ENCODE measurements at regions not wholly inside any gene's neighbourhood (a gene's known extent, or its start where the extent isn't known, plus 50 kb on each side); places are given as distances from the start of the nearest gene placed in this dataset.

- no peak overlapping the region for H3K4me2 ChIP-seq (ENCODE audit: control insufficient read depth, extremely low read depth, insufficient read depth, low read depth, low read length)
- dilution Hi-C loops (cut with MboI; ENCODE audit: extremely low pct_ligation_motif_present, low sequenced_read_pairs), result no loop called here
Measured at GRCh38 chr9:30774326-30774725, 1610.1 kb upstream of the ACO1 start.

GRCh38 chr9:30775236-30775635, 1609.2 kb upstream of the ACO1 start:
- Histone ChIP-seq H3K9me3 (ENCODE audit: control insufficient read depth, low read depth, low read length) (no peaks in the 10 kb centered on the region), H3K4me1 (ENCODE audit: control insufficient read depth, extremely low read depth, insufficient read depth, low read length) (no peaks in the 10 kb centered on the region), H2AFZ (ENCODE audit: control insufficient read depth, low read length) (no peak overlapping the region), H3K4me2 (ENCODE audit: control insufficient read depth, extremely low read depth, insufficient read depth, low read depth, low read length) (no peak overlapping the region), H3K9me1 (ENCODE audit: control insufficient read depth, extremely low read depth, insufficient read depth, low read length) (no peaks in the 10 kb centered on the region), H3K27me3 (ENCODE audit: control insufficient read depth, extremely low read depth, insufficient read depth, low read length) (no peaks in the 10 kb centered on the region), H3K4me3 (ENCODE audit: control insufficient read depth in 2 of 3, extremely low read depth in 1 of 3, insufficient read depth in 2 of 3, low read depth in 1 of 3, low read length in 3 of 3) (no peak overlapping the region), H4K20me1 (ENCODE audit: control insufficient read depth, extremely low read depth, insufficient read depth, low read length) (no peaks in the 10 kb centered on the region), H3K79me2 (ENCODE audit: control insufficient read depth, insufficient read depth, low read length) (no peaks in the 10 kb centered on the region), H3K36me3 (ENCODE audit: control insufficient read depth in 2 of 2, extremely low read depth in 1 of 2, insufficient read depth in 2 of 2, low read length in 2 of 2) (no peaks in the 10 kb centered on the region), H3K9ac (ENCODE audit: control insufficient read depth, extremely low read depth, insufficient read depth, low read length) (no peak overlapping the region), H3K27ac (ENCODE audit: control insufficient read depth, insufficient read depth, low read length) (no peak overlapping the region)
- no peak for FAIRE-seq
- no peak for TF ChIP-seq CTCF (optimal IDR thresholded peaks at IDR 0.05 in 1 of 3, IDR thresholded peaks at IDR 0.05 in 1 of 3, conservative IDR thresholded peaks at IDR 0.05 in 1 of 3; ENCODE audit: extremely low read depth in 1 of 3, insufficient read depth in 2 of 3, low read length in 3 of 3)
- TF ChIP-seq EZH2 (IDR thresholded peaks at IDR 0.05; ENCODE audit: low read length), result no peak
- DNase-seq (ENCODE audit: low read depth, low spot score), result no peak
- dilution Hi-C loops (cut with MboI; ENCODE audit: extremely low pct_ligation_motif_present, low sequenced_read_pairs), result no loop called here

More at GRCh38 chr9:30774326-30774725, 1610.1 kb upstream of the ACO1 start:
- H2AFZ ChIP-seq (ENCODE audit: control insufficient read depth, low read length), result no peak overlapping the region
- no peak overlapping the region for H3K9ac ChIP-seq (ENCODE audit: control insufficient read depth, extremely low read depth, insufficient read depth, low read length)
- H4K20me1 ChIP-seq (ENCODE audit: control insufficient read depth, extremely low read depth, insufficient read depth, low read length), result no peaks in the 10 kb centered on the region
- no peaks in the 10 kb centered on the region for H3K36me3 ChIP-seq (ENCODE audit: control insufficient read depth in 2 of 2, extremely low read depth in 1 of 2, insufficient read depth in 2 of 2, low read length in 2 of 2)
- no peaks in the 10 kb centered on the region for H3K9me1 ChIP-seq (ENCODE audit: control insufficient read depth, extremely low read depth, insufficient read depth, low read length)
- H3K4me3 ChIP-seq (ENCODE audit: control insufficient read depth in 2 of 3, extremely low read depth in 1 of 3, insufficient read depth in 2 of 3, low read depth in 1 of 3, low read length in 3 of 3), result no peak overlapping the region
- no peaks in the 10 kb centered on the region for H3K79me2 ChIP-seq (ENCODE audit: control insufficient read depth, insufficient read depth, low read length)
- no peaks in the 10 kb centered on the region for H3K9me3 ChIP-seq (ENCODE audit: control insufficient read depth, low read depth, low read length)
- no peak for DNase-seq (ENCODE audit: low read depth, low spot score)
- H3K27me3 ChIP-seq (ENCODE audit: control insufficient read depth, extremely low read depth, insufficient read depth, low read length), result no peaks in the 10 kb centered on the region
- TF ChIP-seq CTCF (optimal IDR thresholded peaks at IDR 0.05 in 1 of 3, IDR thresholded peaks at IDR 0.05 in 1 of 3, conservative IDR thresholded peaks at IDR 0.05 in 1 of 3; ENCODE audit: extremely low read depth in 1 of 3, insufficient read depth in 2 of 3, low read length in 3 of 3) (no peak), EZH2 (IDR thresholded peaks at IDR 0.05; ENCODE audit: low read length) (no peak)
- H3K27ac ChIP-seq (ENCODE audit: control insufficient read depth, insufficient read depth, low read length), result no peak overlapping the region
- no peak for FAIRE-seq
- H3K4me1 ChIP-seq (ENCODE audit: control insufficient read depth, extremely low read depth, insufficient read depth, low read length), result no peaks in the 10 kb centered on the region

Data from keratinocyte (primary cell).